ENCODE measurements at regions not wholly inside any gene's neighbourhood (a gene's known extent, or its start where the extent isn't known, plus 50 kb on each side); places are given as distances from the start of the nearest gene placed in this dataset.

DNA sequence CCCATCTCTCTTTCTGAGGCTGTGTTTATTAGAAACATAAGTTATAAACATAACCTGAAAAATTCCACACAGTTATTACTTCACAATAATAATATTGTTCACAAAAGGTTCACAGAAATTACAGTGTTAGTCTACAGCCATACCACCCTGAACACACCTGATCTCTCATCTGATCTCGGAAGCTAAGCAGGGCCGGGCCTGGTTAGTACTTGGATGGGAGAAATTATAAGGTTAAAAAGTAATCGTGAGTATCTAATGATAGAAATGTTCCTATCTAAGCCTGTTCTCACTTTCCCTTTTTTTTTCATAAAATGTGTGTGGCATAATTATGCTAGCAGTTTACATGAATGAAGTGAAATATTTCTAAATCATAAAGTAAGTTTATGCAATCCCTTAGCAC, 647.8 kb downstream of the TBC1D32 start:
- H2AFZ ChIP-seq (ENCODE audit: low read depth, low read length), result no peak overlapping the region
- ChIA-PET POLR2A (no interaction called here), CTCF (ENCODE audit: low intra/inter-chr PET ratio) (no interaction called here)
- H3K27me3 ChIP-seq (ENCODE audit: control insufficient read depth in 2 of 2, insufficient read depth in 2 of 2, low read length in 2 of 2), result no peaks in the 10 kb centered on the region
- ATAC-seq (no peak), DNase-seq (ENCODE audit: extremely low read depth in 1 of 4, low spot score in 3 of 4) (no peak), FAIRE-seq (no peak)
- no peak overlapping the region for H3K27ac ChIP-seq (ENCODE audit: extremely low read depth, low read depth, low read length)
- no peaks in the 10 kb centered on the region for H3K4me1 ChIP-seq (replicated peaks in 1 of 2; ENCODE audit: control insufficient read depth in 2 of 2, insufficient read depth in 2 of 2, low read length in 2 of 2)
- no peaks in the 10 kb centered on the region for H4K20me1 ChIP-seq (replicated peaks; ENCODE audit: control insufficient read depth, insufficient read depth, low read length)
- H3K4me2 ChIP-seq (ENCODE audit: insufficient read depth, low read length), result no peak overlapping the region
- H3K9ac ChIP-seq (ENCODE audit: insufficient read depth in 1 of 2, low read depth in 2 of 2, low read length in 2 of 2), result no peak overlapping the region
- BruUV-seq (replicated peaks), result no TSS peak
- H3K36me3 ChIP-seq (ENCODE audit: control insufficient read depth, insufficient read depth, low read length), result no peaks in the 10 kb centered on the region
- no peaks in the 10 kb centered on the region for H3K79me2 ChIP-seq (ENCODE audit: control insufficient read depth, insufficient read depth, low read length)
- WGBS (ENCODE audit: insufficient coverage, low coverage, missing lambda C conversion rate), result 0% methylated on average over 3 of the region's 3 CpGs
- H3K9me3 ChIP-seq (replicated peaks; ENCODE audit: control insufficient read depth, insufficient read depth, low read depth, low read length), result no peaks in the 10 kb centered on the region
- no peak overlapping the region for H3K4me3 ChIP-seq
- intact Hi-C loops (cut with micrococcal nuclease) (no loop called here), in situ Hi-C loops (cut with MboI) (no loop called here)
- H3K9me1 ChIP-seq (ENCODE audit: control insufficient read depth, insufficient read depth, low read length), result no peaks in the 10 kb centered on the region
- TF ChIP-seq NR2F6 (CRISPR knock-in tag; IDR thresholded peaks at IDR 0.05), result no peak
- no peak for TF ChIP-seq HDAC6 (IDR thresholded peaks at IDR 0.05; ENCODE audit: low read depth, low read length)
- TF ChIP-seq ZFP30 (CRISPR knock-in tag; IDR thresholded peaks at IDR 0.05; ENCODE audit: borderline replicate concordance), result no peak
- TF ChIP-seq ZNF253 (CRISPR knock-in tag; conservative IDR thresholded peaks at IDR 0.05), result no peak
- TF ChIP-seq, protein P1, sequence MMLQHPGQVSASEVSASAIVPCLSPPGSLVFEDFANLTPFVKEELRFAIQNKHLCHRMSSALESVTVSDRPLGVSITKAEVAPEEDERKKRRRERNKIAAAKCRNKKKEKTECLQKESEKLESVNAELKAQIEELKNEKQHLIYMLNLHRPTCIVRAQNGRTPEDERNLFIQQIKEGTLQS (IDR thresholded peaks at IDR 0.05), result no peak
- TF ChIP-seq, protein P1 (CRISPR knock-in tag; conservative IDR thresholded peaks at IDR 0.05), result no peak
- TF ChIP-seq, protein P2, sequence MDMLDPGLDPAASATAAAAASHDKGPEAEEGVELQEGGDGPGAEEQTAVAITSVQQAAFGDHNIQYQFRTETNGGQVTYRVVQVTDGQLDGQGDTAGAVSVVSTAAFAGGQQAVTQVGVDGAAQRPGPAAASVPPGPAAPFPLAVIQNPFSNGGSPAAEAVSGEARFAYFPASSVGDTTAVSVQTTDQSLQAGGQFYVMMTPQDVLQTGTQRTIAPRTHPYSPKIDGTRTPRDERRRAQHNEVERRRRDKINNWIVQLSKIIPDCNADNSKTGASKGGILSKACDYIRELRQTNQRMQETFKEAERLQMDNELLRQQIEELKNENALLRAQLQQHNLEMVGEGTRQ (CRISPR knock-in tag; IDR thresholded peaks at IDR 0.05), result no peak
